ENCODE measurements at regions not wholly inside any gene's neighbourhood (a gene's known extent, or its start where the extent isn't known, plus 50 kb on each side); places are given as distances from the start of the nearest gene placed in this dataset.

- TF ChIP-seq NFAT5 (CRISPR knock-in tag; IDR thresholded peaks at IDR 0.05): no peak
- TF ChIP-seq BORCS8-MEF2B (CRISPR knock-in tag; IDR thresholded peaks at IDR 0.05): no peak
- TF ChIP-seq MAZ (IDR thresholded peaks at IDR 0.05; ENCODE audit: borderline replicate concordance, low read depth, low read length): no peak
- no peak for TF ChIP-seq MAZ (CRISPR knock-in tag; IDR thresholded peaks at IDR 0.05; ENCODE audit: low read depth)
- no peak for TF ChIP-seq CTCF (CRISPR knock-in tag; IDR thresholded peaks at IDR 0.05)
- TF ChIP-seq NFRKB (IDR thresholded peaks at IDR 0.05): no peak
- TF ChIP-seq SMAD1 (CRISPR knock-in tag; IDR thresholded peaks at IDR 0.05; ENCODE audit: borderline replicate concordance, low read depth): no peak
- TF ChIP-seq ZNF747 (CRISPR knock-in tag; IDR thresholded peaks at IDR 0.05; ENCODE audit: borderline replicate concordance): no peak
- no peak for TF ChIP-seq TBL1XR1 (IDR thresholded peaks at IDR 0.05; ENCODE audit: borderline replicate concordance, low read length, partially characterized antibody)
- TF ChIP-seq RBFOX2 (IDR thresholded peaks at IDR 0.05; ENCODE audit: low read depth, low read length): no peak
Observed at GRCh38 chr17:77542011-77542410, 401.2 kb downstream of the SEC14L1 start.

All from HepG2 (cell line).